Stimulated activated CD4-positive, alpha-beta T cell treated with anti-CD3 and anti-CD28 coated beads, Interleukin-4, amount 100 ng/mL, for 24 hours (primary cell): ENCODE measurements at regions not wholly inside any gene's neighbourhood (a gene's known extent, or its start where the extent isn't known, plus 50 kb on each side); places are given as distances from the start of the nearest gene placed in this dataset.
"Not testable (repeated sequence)": the region's sequence is repeated elsewhere in the genome, so short reads cannot be mapped to it uniquely, and the experiment has no call there.

Source experiments
- DNase-seq: peaks from one replicate; pipeline ENCODE4 v3.0.0-alpha.2; 2020

DNA sequence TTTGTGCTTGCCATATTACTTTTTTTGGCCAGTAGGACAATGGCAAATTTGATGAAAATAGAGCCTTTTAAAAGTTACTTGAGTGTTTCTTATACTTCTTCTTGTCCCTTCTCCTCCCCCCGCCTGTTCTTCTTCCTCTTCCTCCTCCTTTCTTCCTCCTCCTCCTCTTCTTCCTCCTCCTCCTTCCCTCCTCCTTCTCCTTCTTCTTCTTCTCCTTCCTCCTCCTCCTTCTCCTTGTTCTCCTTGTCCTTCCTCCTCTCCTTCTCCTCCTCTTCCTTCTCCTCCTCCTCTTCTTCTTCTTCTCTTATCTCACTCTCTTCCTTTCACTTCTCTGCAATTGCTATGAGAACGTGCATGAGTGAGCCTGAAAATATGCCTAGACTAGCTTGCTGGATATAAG is 466.2 kb upstream of the NR5A2 start:
- DNase-seq: no peak

DNA sequence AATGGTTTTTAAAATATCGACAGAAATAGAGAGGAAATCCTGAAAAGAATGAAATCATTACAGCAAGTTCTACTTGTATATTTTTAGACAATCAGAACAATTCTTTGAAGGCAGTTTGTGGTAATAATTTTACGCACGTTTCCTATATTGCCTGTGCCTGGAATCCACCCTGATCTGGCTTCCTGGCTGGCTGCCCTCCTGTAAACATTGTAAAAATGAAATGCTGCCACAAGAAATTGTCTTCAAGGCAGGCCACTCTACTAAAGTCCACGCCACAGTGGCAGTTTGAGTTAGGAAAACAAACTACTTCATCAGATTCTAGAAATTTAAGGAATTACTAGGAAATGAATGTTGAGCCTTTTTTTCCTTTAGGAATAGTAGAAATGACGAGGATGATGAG is 454.5 kb upstream of the NR5A2 start:
- no peak for DNase-seq

DNA sequence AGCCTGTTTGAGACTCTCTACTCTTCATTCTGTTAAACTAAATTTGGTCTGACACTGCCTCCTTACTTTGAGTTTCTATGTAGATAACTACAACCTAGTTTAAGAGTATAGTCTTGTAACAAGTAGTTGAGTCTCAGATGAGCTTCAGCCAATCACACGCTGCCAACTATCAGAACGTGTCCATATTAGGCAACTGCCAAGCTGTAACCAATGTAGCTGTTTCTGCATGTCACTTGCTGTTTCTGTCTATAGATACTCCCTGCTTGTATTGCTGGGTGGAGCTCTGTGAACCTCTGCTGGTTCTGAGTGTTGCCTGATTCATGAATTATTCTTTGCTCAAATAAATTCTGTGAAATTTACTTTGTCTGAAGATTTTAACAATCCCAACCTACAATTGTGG is 452.6 kb upstream of the NR5A2 start:
- no peak for DNase-seq

DNA sequence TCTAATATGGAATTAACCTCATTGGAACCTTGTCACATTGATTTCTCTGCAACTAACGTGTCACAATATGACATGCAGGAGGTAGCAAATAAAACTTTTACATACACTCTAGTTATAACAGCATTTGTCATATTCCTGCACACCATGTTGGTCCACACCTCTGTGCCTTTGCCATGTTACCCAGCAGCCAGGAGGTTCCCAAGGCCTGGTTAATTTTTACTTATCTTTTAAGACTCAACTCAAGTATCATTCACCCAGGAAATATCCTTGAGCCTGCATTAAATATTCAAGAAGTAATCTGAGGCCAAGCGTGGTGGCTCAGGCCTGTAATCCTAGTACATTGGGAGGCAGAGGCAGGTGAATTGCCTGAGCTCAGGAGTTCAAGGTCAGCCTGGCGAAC is 447.2 kb upstream of the NR5A2 start:
- no peak for DNase-seq

DNA sequence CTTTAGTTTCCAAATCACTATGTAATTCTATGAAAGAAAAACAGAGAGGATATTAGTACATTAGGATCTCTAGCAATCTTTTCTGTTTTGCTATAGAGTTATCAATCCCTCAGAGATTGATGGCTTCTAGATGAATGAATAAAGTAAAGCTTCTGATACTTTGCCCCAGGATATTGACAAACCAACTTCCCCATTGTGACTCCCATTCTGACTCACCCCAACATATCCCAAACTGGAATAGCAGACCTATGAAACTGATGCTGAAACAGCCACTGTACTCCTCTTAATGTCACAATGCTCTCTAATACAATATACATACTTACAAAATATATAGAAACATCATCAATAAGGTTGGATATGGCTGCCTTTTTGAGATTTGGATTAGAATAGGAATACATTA is 442.1 kb upstream of the NR5A2 start:
- no peak for DNase-seq

DNA sequence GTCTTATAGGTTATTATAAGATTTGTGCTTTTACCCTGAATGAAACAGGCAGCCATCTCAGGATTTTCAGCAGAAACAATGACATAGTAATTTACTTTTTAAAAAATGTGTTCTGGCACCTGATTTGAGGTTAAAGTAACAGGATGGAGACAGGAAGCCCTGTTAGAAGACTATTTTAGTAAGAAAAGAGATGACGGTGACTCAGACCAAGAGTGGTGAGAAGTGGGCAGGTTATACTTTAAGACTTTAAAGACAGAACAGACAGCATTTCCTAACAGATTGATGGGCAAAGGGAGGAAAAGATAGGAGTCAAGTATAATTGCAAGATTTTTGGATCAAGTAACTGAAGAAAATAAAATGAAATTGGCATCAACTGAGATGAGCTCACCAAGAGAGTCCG is 436.8 kb upstream of the NR5A2 start:
- no peak for DNase-seq

DNA sequence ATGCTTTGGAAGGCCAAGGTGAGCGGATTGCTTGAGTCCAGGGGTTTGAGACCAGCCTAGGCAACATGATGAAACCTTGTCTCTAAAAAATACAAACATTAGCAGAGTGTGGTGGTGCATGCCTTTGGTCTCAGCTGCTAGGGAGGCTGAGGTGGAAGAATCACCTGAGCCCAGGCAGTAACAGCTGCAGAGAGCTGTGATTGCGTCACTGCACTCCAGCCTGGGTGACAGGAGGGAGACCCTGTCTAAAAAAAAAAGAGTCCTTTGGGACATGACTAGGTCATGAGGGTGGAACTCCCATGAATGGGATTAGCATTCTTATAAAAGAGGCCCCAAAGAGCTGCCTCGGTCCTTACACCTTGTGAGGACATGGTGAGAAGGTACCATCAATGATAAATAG is 436.0 kb upstream of the NR5A2 start:
- no peak for DNase-seq

DNA sequence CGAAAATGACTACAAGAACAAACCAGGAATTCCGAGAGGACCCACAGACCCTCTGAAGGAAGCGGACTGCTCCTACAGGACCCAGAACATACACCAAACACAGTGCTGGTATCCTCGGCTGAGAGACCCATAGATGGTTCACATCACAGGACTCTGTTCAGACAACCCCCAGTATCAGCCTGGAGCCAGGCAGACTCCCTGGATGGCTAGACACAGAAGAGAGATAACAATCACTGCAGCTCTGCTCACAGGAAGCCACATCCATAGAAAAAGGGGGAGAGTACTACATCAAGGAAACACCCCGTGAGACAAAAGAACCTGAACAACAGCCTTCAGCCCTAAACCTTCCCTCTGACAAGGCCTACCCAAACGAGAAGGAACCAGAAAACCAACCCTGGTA is 434.0 kb upstream of the NR5A2 start:
- no peak for DNase-seq

DNA sequence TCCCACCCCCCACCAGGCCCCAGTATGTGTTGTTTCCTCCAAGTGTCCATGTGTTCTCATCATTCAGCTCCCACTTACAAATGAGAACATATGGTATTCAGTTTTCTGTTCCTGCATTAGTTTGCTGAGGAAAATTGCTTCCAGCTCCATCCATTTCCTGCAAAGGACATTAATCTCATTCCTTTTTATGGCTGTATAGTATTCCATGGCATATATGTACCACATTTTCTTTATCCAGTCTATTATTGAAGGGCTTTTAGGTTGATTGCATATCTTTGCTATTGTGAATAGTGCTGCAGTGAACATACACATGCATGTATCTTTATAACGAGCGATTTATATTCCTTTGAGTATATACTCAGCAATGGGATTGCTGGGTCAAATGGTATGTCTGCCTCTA is 431.1 kb upstream of the NR5A2 start:
- DNase-seq: not testable (repeated sequence)

DNA sequence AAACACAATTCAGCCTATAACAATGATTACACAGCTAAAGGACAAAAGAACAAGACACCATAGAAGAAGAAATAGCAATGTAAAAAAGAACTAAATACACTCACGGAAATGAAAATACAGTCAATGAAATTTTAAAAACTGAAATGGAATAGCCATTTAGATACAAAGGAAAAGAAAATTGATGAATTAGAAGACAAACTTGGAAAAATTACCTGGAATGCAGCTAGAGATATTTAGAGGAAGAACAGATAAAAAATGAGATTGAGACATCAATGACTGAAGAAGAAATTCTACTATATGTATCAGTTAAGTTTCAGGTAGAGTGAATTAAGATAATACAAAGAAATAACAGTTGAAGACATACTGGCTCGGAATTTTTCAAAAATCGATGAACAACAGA is 430.4 kb upstream of the NR5A2 start:
- DNase-seq: no peak

DNA sequence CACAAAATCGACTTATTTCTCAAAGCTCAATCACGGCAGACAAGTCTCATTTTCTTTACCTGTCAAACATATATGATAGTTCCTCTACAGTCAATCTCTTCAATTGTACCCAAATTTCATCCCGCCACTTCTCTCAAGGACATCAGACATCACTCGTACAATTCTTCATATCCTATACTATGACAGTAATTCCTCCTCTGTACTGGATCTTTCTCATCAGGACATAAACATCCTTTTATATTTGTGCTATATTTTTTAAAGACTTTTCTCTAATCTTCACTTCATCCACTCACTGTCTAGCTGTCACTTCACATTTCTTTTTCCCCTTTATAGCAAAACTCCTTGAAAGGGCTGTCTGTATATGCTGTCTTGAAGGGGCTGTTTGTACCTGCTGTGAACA is 419.1 kb upstream of the NR5A2 start:
- no peak for DNase-seq

DNA sequence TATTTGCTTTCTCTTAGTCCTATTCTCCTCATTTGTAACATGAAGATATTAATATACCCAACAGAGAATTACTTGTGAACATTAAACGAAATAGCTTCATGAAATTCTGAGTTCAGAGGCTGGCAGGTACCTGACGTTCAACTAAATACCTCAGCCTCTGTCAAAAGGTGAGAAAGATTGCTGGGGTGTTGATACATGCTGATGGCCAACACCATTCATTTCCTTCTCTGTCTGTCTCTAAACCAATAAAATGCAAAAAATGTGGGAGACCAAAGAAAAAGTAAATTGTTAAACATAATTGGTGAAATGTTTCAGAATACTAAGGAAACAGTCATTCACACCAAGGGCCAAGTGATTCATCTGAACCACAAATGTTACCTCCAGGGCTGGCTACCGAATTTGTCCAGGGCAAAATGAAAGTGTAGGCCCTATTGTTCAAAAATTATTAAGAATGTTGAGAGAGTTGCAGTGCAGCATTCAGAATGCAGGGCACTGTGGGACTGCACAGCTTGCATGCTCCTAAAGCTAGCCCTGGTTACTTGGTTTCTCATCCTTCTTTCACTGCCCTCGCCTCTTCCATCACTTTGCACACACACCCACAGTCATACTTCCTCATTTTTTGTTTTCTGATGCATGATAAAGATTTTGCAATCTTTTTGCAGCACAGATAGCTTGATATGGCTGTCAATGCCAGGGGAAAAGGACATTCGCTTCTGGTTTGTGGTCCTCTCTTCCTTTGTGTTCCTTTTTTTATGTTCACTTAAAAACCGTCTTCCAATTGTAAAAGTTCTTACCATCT is 414.3 kb upstream of the NR5A2 start:
- DNase-seq: no peak

DNA sequence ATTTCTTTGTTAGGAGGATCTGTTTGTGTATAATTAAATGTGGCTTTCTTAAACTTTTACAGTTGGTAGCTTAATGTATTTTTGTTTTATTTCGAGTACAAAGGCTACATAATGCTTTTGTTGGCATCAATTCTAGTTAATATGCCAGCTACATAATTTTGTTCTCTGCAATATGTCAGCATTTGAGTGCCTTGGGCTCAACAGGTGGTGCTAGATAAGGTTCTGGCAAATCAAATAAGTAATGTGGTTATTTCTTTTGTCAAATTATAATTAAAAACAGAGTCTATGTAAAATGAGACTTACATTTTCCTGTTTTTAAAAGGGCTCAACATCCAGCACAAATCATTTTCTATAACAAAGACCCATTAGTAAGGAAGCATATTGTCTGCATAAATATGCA is 410.6 kb upstream of the NR5A2 start:
- DNase-seq: no peak

DNA sequence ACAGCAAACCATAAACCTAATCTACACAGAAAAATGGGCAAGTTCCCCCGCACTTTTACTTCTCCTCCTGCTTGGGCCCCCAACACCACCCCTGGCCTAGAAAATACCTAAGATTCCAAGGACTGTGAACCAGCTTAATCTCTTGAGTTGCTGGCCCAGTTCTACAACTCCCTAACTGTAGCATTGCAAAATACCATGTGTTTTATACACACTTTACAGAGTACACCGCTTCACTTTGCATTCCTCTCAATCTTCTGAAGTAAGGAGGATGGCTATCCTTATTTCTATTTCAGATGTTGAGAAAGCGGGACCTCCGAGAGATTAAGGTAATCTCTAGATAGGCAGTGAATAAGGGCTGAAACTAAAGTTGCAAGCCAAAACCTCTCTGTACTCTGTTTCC is 408.3 kb upstream of the NR5A2 start:
- no peak for DNase-seq

DNA sequence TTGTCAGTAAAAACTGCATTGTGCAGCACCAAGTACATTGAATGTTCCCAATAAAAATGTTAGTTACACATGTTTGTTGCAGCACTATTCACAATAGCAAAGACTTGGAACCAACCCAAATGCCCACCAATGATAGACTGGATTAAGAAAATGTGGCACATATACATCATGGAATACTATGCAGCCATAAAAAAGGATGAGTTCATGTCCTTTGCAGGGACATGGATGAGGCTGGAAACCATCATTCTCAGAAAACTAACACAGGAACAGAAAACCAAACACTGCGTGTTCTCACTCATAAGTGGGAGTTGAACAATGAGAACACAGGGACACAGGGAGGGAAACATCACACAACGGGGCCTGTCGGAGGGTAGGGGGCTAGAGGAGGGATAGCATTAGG is 401.3 kb upstream of the NR5A2 start:
- DNase-seq: not testable (repeated sequence)

DNA sequence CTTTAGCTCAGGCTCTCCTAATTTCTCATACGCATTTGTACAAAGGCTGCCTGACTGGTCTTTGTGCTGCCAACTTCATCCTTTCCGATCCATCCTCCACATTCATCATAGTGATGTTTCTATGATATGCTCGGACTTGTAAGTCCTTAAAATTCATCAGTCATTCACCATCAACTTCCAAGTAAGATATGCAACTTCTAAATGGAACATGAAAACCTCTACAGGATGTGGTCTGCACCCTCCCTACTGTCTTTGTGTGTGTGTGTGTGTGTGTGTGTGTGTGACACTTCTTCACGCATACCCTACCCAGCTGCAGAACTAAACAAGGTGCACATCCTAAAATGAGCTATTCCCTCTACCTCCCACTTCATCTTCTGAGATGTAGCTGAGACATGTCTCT is 397.9 kb upstream of the NR5A2 start:
- DNase-seq: no peak

DNA sequence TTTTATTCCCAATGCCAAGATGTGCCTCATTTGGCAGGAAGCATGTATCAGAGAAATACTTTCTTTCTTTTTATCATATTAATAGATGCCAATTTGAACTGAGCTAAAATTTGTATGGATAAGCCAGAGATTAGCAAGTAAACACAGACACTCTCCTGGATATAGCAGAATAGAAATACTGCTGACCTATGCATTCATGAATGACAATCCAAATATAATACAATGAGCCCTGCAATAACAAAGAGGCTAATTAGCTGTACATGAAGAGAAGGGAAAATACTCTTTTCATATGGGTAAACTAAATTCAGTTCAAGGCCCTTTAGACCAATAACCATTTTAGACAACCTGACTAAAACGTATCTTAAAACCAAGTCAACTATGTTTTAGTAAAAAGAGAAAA is 388.1 kb upstream of the NR5A2 start:
- DNase-seq: no peak

DNA sequence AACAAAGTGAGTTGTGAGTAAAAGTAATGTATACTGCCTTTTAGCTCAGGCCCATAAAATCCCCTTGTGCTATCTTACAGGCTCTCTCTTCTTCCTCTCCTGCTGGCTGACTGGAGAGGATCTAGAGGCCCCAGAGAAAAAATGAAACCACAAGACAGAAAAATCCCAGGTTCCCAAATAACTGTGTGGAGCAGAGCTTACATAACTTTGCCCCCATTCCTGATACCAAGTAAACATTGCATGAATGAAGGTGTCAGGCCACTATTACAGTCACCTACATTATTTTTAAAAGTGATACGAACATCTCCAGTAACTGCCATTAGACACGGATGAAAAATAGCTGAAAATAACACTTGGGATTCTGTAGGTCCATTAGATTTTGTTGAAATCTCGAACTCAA is 386.0 kb upstream of the NR5A2 start:
- DNase-seq: no peak

DNA sequence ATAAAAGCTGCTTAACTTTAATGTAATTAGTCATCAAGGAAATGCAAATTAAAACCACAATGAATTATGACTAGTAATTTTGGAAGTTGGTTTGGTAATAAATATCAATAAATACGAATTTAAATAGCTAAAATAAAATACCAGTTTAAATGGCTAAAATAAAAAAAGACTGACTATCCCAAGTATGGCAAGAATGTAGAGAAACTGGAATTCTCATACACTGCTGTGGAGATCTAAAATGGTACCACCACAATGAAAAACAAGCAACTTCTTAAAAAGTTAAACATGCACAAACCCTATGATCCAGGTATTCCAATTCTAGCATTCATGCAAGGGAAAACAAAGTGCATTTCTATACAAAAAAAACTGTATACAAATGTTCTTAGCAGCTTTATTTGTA is 382.6 kb upstream of the NR5A2 start:
- DNase-seq: no peak

DNA sequence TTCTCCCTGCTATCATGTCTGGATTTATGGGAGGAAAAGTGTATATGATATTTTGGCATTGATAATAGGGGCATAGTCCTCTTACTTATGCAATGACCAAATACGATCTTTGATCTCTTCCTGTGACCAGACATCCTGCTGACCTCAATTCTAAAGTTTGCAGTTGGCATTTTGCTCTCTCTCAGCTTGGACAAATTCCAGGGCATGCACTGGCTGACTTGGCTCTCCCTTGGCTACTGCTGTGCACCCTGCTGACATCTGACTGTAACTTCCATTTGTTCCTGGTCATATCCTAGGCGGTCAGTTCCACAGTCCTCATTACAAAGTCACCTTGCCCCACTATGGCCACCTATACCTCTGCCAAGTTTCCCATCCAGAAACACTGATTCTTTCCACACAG is 380.7 kb upstream of the NR5A2 start:
- DNase-seq: no peak

DNA sequence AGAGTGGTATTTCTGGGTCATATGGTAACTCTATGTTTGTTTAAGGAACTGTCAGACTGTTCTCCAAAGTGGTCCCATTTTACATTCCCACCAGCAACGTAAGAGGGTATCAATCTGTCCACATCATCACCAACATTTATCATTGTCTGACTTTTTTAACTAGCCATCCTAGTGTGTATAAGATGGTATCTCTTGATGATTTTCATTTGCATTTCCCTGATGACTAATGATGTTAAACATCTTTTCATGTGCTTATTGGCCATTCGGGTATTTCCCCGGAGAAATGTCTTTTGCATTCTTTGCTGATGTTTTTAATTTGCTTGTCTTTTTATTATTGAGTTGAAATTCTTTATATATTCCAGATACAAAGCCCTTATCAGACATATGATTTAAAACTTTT is 370.1 kb upstream of the NR5A2 start:
- DNase-seq: no peak

DNA sequence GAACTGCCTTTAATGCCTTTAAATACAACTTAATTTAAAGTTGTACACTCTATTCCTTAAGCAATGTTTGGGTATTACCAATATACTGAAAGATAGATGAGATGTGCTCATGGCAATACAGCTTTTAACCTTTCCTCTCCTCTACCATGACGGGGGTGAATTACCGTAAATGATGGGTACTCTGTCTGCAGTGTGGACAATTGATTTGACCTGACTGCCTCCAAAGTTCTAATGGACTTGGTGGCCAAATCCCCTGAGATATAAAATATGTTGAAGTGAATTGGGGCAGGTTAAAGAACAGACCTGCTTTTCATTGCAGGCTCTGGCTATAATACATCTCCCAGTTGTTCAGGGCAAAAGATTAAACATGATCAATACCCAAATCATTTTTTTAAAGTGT is 367.4 kb upstream of the NR5A2 start:
- DNase-seq: no peak

DNA sequence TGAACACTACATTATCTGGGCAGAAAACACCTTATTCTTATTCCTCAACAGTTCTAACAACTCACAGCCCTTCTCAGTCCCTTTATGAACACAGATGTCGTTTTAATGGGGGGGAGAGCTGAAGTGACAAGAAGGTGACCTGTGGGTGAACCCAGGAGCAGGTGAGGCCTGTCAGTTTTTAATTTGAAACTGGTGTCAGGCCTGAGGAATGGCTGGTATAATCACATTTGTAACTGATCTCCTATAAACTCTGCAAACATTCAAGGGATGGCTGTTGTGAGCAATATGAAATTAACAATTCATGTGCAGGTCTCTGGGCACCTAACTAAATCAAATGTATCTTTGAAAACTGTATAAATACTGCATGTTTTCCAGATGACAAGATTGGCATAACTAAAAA is 362.1 kb upstream of the NR5A2 start:
- DNase-seq: no peak

DNA sequence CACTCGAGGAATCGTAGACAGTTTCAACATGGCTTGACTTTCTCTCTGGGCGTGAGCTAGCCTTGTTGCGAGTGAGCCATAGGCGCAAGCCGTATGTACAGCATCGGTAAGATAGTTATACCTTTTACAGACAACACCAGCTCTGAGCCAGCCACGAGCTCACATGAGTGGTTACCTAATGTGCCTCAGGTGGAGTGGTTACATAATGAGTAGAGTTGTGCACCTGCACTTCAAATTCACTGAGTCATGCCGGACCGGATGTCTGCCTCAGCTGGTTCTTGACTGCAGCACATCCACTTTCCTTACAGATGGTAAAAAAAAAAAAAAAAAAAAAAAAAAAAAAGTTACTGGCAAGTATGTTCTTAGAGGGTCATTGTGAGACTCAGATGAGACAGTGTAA is 360.4 kb upstream of the NR5A2 start:
- DNase-seq: no peak

DNA sequence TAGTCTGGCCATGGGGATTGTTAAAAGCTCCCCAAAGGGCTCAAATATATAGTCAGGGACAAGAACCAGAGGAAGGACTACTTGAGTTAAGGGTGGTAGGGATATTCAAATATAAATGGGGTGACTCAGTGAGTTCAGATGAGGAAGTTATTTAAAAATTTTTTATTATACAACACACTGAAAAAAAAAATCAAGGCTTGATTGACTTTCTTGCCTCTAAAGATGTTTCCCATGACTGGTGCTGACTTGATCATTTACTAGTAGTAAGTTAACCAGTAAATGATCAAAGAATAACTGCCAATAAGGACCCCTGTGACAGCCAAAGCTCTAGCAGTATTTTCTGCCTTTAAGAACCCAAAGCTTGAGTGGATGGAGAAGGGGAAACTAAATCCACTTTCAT is 357.6 kb upstream of the NR5A2 start:
- DNase-seq: no peak

DNA sequence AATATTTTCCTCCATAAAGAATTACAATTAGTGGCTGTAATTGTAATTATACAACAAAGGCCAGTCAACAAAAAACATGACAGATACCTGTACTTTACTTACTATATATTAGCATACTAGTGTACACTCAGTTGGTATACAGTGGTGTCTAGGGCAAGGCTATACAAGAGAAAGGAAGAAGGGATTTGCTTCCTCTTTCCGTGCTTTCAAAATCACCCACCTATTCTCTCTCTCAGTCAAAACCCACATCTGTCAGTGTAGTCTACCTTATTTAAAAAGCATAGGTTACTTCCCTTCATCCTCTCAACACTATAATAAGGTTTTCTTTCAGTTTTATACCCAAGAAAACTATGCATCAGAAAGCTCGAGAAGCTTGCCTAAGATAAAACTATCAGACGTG is 355.8 kb upstream of the NR5A2 start:
- DNase-seq: no peak
